ENCODE measurements at regions not wholly inside any gene's neighbourhood (a gene's known extent, or its start where the extent isn't known, plus 50 kb on each side); places are given as distances from the start of the nearest gene placed in this dataset.

GRCh38 chr2:133768658-133769435, 200.6 kb upstream of the NCKAP5 start:
- DNase-seq (ENCODE audit: low spot score) (no peak), ATAC-seq (ENCODE audit: low FRiP score) (no peak)
- TF ChIP-seq CTCF (IDR thresholded peaks at IDR 0.05): no peak

GRCh38 chr2:133773854-133774653, 205.8 kb upstream of the NCKAP5 start:
- DNase-seq (ENCODE audit: low spot score) (no peak), ATAC-seq (ENCODE audit: low FRiP score) (no peak)
- no peak for TF ChIP-seq CTCF (IDR thresholded peaks at IDR 0.05)

GRCh38 chr2:133774654-133775015, 206.4 kb upstream of the NCKAP5 start:
- TF ChIP-seq CTCF (IDR thresholded peaks at IDR 0.05): no peak
- ATAC-seq (ENCODE audit: low FRiP score) (peak; percentile 49), DNase-seq (ENCODE audit: low spot score) (no peak)

GRCh38 chr2:133776936-133777573, 208.8 kb upstream of the NCKAP5 start:
- no peak for TF ChIP-seq CTCF (IDR thresholded peaks at IDR 0.05)
- ATAC-seq (ENCODE audit: low FRiP score) (no peak), DNase-seq (ENCODE audit: low spot score) (no peak)

- ATAC-seq (ENCODE audit: low FRiP score) (no peak), DNase-seq (ENCODE audit: low spot score) (no peak)
- TF ChIP-seq CTCF (IDR thresholded peaks at IDR 0.05): no peak
Measured at GRCh38 chr2:133777574-133777960, 209.3 kb upstream of the NCKAP5 start.

GRCh38 chr2:133780099-133780996, 212.1 kb upstream of the NCKAP5 start:
- TF ChIP-seq CTCF (IDR thresholded peaks at IDR 0.05): peak in 1 of 3 donors; percentile 4
- DNase-seq (ENCODE audit: low spot score): peak; percentile 42
- no peak for ATAC-seq (ENCODE audit: low FRiP score)

Measured in omental fat pad (tissue), 3 donors.